SU-DHL-6 (cell line): ENCODE measurements at regions not wholly inside any gene's neighbourhood (a gene's known extent, or its start where the extent isn't known, plus 50 kb on each side); places are given as distances from the start of the nearest gene placed in this dataset.

Source experiments
- H2AFZ ChIP-seq: fragments of 200-600 bp; sonication (generic); 2 replicates; pipeline ENCODE4 v1.6.1; 2014; ENCODE audit warnings: low read depth, mild to moderate bottlenecking, moderate library complexity, mixed read lengths, antibody characterized with exemption, low read length; ENCODE audit not compliant: severe bottlenecking
- H3F3A ChIP-seq: fragments of 200-600 bp; shearing (Covaris generic); 2 replicates; pipeline ENCODE4 v1.6.0; 2016; ENCODE audit warnings: antibody characterized with exemption, mild to moderate bottlenecking; ENCODE audit not compliant: insufficient read depth
- H3K27ac ChIP-seq: fragments of 200-600 bp; sonication (generic); 2 replicates; pipeline ENCODE4 v1.5.1; 2016; ENCODE audit warnings: low read depth, mild to moderate bottlenecking, low read length, moderate library complexity, mixed read lengths
- H3K27me3 ChIP-seq: fragments of 200-600 bp; sonication (generic), shearing (Covaris generic); 2 replicates; pipeline ENCODE4 v1.6.0; 2014; ENCODE audit warnings: mild to moderate bottlenecking, low read length
- H3K36me3 ChIP-seq: fragments of 200-600 bp; sonication (generic); 2 replicates; pipeline ENCODE4 v1.6.1; 2014; ENCODE audit warnings: mild to moderate bottlenecking, low read length, mixed read lengths
- H3K4me2 ChIP-seq: fragments of 300-600, 200-600 bp; shearing (Covaris generic), sonication (generic); 2 replicates; pipeline ENCODE4 v1.6.0; 2014; ENCODE audit warnings: low read length, low read depth, mild to moderate bottlenecking; ENCODE audit not compliant: poor library complexity, severe bottlenecking
- H3K4me3 ChIP-seq: fragments of 200-600 bp; sonication (generic); 2 replicates; pipeline ENCODE4 v1.5.1; 2014; ENCODE audit warnings: antibody characterized with exemption, low read length, mild to moderate bottlenecking, mixed read lengths; ENCODE audit not compliant: insufficient read depth, poor library complexity, severe bottlenecking
- H3K79me2 ChIP-seq: fragments of 200-600 bp; sonication (generic); 2 replicates; pipeline ENCODE4 v1.6.1; 2014; ENCODE audit warnings: mild to moderate bottlenecking, low read length, moderate library complexity; ENCODE audit not compliant: insufficient read depth
- H3K9ac ChIP-seq: fragments of 200-600 bp; sonication (generic); 2 replicates; pipeline ENCODE4 v1.7.0; 2014; ENCODE audit warnings: mild to moderate bottlenecking, low read length
- H3K9me2 ChIP-seq: fragments of 200-600 bp; sonication (generic); replicated peaks from 2 replicates; pipeline ENCODE4 v1.6.1; 2014; ENCODE audit warnings: low read length; ENCODE audit not compliant: insufficient read depth
- H3K9me3 ChIP-seq: fragments of 200-600 bp; sonication (generic); 2 replicates; pipeline ENCODE4 v1.6.1; 2014; ENCODE audit warnings: low read length, mixed read lengths; ENCODE audit not compliant: insufficient read depth
- H4K20me1 ChIP-seq: fragments of 200-600 bp; sonication (generic); 2 replicates; pipeline ENCODE4 v1.6.1; 2014; ENCODE audit warnings: low read depth, mild to moderate bottlenecking, antibody characterized with exemption, low read length, moderate library complexity, mixed read lengths
- EZH2phosphoT487 ChIP-seq: fragments of 200-600 bp; sonication (generic), shearing (Covaris generic); conservative IDR thresholded peaks from 2 replicates; pipeline ENCODE4 v1.6.1; 2018; ENCODE audit warnings: mild to moderate bottlenecking, antibody characterized with exemption, low read length, moderate library complexity, mixed read lengths
- TF ChIP-seq, protein P1 (sequence below): fragments of 200-600 bp; sonication (generic); IDR thresholded peaks from one replicate; pipeline ENCODE4 v1.5.1; 2017; ENCODE audit warnings: antibody characterized with exemption, mild to moderate bottlenecking, low read length, moderate library complexity; ENCODE audit not compliant: insufficient read depth, poor library complexity, severe bottlenecking

DNA sequence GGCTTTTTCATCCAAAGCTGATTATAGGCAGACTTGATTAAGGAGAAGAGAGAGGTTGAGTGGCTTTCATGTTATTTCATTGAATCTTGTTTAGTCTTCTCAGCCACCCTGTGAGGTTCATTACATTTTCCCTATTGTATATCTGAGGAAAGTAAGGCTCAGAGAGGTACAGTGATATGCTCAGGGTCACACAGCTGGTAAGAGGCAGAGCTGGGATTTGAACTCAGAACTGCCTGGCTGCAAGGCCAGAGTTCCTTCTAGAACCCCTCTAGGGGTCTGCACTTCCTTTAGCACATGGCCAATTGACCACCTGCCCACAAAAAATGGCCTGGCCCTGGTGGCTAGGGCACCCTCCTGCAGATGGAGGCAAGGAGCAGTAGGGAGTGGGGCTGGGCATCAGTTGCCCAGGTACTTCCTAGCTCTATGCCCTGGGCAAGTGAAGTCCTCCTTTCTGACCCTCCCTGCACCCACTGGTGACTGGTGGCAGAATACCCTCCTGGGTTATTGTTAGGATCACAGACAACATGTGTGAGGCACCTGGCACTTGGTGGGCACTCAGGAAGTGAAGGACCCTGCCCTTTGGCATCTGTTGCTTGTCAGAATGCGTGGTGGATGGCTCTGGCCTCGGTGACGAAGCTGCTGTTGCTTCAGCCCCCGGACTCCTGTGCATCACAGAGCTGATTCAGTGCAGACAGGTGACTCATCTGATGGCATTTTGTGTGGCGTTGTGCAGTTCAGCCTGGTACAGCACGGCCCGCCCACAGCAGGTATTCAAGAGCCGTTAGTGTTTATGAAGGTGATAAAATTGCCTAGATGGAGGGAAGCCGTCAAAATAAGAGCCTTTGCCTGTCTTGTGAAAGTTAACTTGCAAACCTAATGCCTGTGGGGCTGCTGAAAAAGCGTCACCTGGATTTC lies 115.8 kb downstream of the SLC25A47 start:
- TF ChIP-seq EZH2phosphoT487, result no peak
- TF ChIP-seq, protein P1, sequence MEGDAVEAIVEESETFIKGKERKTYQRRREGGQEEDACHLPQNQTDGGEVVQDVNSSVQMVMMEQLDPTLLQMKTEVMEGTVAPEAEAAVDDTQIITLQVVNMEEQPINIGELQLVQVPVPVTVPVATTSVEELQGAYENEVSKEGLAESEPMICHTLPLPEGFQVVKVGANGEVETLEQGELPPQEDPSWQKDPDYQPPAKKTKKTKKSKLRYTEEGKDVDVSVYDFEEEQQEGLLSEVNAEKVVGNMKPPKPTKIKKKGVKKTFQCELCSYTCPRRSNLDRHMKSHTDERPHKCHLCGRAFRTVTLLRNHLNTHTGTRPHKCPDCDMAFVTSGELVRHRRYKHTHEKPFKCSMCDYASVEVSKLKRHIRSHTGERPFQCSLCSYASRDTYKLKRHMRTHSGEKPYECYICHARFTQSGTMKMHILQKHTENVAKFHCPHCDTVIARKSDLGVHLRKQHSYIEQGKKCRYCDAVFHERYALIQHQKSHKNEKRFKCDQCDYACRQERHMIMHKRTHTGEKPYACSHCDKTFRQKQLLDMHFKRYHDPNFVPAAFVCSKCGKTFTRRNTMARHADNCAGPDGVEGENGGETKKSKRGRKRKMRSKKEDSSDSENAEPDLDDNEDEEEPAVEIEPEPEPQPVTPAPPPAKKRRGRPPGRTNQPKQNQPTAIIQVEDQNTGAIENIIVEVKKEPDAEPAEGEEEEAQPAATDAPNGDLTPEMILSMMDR, result no peak
- Histone ChIP-seq H3K79me2 (no peaks in the 10 kb centered on the region), H3K9ac (no peak overlapping the region), H3K9me3 (no peaks in the 10 kb centered on the region), H3K36me3 (no peaks in the 10 kb centered on the region), H2AFZ (no peak overlapping the region), H3K27ac (no peak overlapping the region), H3K9me2 (no peaks in the 10 kb centered on the region), H3K4me3 (no peak overlapping the region), H3K27me3 (no peaks in the 10 kb centered on the region), H4K20me1 (no peaks in the 10 kb centered on the region), H3K4me2 (no peak overlapping the region), H3F3A (no peaks in the 10 kb centered on the region)

DNA sequence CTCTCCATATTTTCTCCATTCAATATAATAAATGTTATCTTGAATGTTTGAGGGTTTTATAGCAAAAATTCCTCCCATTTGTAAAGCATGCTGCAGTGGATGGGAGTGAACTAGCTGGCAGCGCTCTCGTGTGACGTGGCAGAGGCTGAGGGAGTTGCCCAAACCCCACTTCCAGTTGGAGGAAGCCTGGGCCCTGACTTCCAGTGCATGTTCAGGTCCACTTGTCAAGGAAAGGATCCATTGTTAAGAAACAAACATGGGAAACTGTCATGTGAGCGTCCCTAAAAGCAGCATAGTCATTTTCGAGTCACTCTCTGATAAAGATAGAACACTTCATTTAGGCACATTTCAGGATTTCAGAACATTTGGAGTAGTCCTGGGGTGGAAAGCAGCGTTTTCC lies 116.6 kb downstream of the SLC25A47 start:
- no peak overlapping the region for H2AFZ ChIP-seq
- no peaks in the 10 kb centered on the region for H3K27me3 ChIP-seq
- H3K4me2 ChIP-seq, result no peak overlapping the region

DNA sequence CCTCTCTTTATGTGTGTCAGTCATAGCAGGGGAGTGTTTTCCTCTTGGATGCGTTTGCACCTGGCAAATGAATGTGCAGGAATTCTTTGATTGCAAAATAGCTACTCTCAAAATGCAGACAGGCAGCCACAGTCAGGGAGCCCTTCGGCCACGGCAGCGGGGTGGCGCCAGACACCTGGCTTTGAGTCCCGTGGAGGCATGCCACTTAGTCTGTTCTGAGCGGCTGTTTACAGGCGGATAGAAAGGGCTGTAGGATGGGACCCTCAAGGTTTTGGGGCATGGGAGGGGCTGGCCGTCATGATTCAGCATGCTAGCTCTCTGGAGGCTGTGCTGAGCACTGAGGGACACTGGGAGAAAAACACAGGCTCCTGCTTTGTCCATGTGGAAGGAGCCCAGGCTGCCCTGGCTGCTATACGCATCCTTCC lies 117.1 kb downstream of the SLC25A47 start:
- Histone ChIP-seq H3K4me2 (no peak overlapping the region), H3F3A (no peaks in the 10 kb centered on the region), H3K4me3 (no peak overlapping the region), H3K36me3 (no peaks in the 10 kb centered on the region), H3K9me2 (no peaks in the 10 kb centered on the region), H4K20me1 (no peaks in the 10 kb centered on the region), H3K27me3 (no peaks in the 10 kb centered on the region), H3K79me2 (no peaks in the 10 kb centered on the region), H2AFZ (no peak overlapping the region), H3K9ac (no peak overlapping the region), H3K9me3 (no peaks in the 10 kb centered on the region), H3K27ac (no peak overlapping the region)
- TF ChIP-seq, protein P1, result peak; percentile 50
- no peak for TF ChIP-seq EZH2phosphoT487

More for the DNA sequence above, 116.6 kb downstream of the SLC25A47 start:
- Histone ChIP-seq H3K36me3 (no peaks in the 10 kb centered on the region), H3K4me3 (no peak overlapping the region), H3K27ac (no peak overlapping the region), H3K9me2 (no peaks in the 10 kb centered on the region), H3K79me2 (no peaks in the 10 kb centered on the region), H3K9ac (no peak overlapping the region), H3K9me3 (no peaks in the 10 kb centered on the region), H4K20me1 (no peaks in the 10 kb centered on the region), H3F3A (no peaks in the 10 kb centered on the region)
- TF ChIP-seq, protein P1, result no peak
- no peak for TF ChIP-seq EZH2phosphoT487
